KMS-11 (cell line): ENCODE measurements at regions not wholly inside any gene's neighbourhood (a gene's known extent, or its start where the extent isn't known, plus 50 kb on each side); places are given as distances from the start of the nearest gene placed in this dataset.

ENCODE experiments used
- H2AFZ ChIP-seq: fragments of 200-600 bp; sonication (generic); 2 replicates; pipeline ENCODE4 v1.6.1; 2016; ENCODE audit warnings: antibody characterized with exemption, mixed run types, low read depth
- H3K27ac ChIP-seq: fragments of 200-600 bp; sonication (generic); 2 replicates; pipeline ENCODE4 v1.6.1; 2016; ENCODE audit warnings: mild to moderate bottlenecking, mixed run types
- H3K27me3 ChIP-seq: fragments of 200-600 bp; sonication (generic); 2 replicates; pipeline ENCODE4 v1.6.1; 2017; ENCODE audit warnings: mild to moderate bottlenecking, low read depth, mixed run types, moderate library complexity; ENCODE audit not compliant: insufficient read depth
- H3K36me3 ChIP-seq: fragments of 200-600 bp; sonication (generic); 2 replicates; pipeline ENCODE4 v1.6.1; 2017; ENCODE audit warnings: mild to moderate bottlenecking, mixed run types; ENCODE audit not compliant: insufficient read depth
- H3K4me1 ChIP-seq: fragments of 200-600 bp; sonication (generic); 2 replicates; pipeline ENCODE4 v1.6.1; 2016; ENCODE audit warnings: mild to moderate bottlenecking, low read depth, mixed run types; ENCODE audit not compliant: poor library complexity, severe bottlenecking
- H3K4me2 ChIP-seq: fragments of 200-600 bp; sonication (generic); 2 replicates; pipeline ENCODE4 v1.7.0; 2016; ENCODE audit warnings: mild to moderate bottlenecking, mixed run types
- H3K4me3 ChIP-seq: fragments of 200-600 bp; sonication (generic); IDR thresholded peaks from 2 replicates; pipeline ENCODE4 v1.6.1; 2017; ENCODE audit warnings: low read depth, low read length, mixed read lengths; ENCODE audit not compliant: insufficient read depth
- H3K79me2 ChIP-seq: fragments of 200-600 bp; sonication (generic); 2 replicates; pipeline ENCODE4 v1.6.1; 2016; ENCODE audit warnings: low read depth, mixed run types; ENCODE audit not compliant: insufficient read depth
- H3K9ac ChIP-seq: fragments of 200-600 bp; sonication (generic); 2 replicates; pipeline ENCODE4 v1.6.1; 2016; ENCODE audit warnings: mild to moderate bottlenecking, mixed run types
- H4K20me1 ChIP-seq: fragments of 200-600 bp; sonication (generic); 2 replicates; pipeline ENCODE4 v1.6.1; 2016; ENCODE audit warnings: mild to moderate bottlenecking, mixed run types; ENCODE audit not compliant: insufficient read depth
- TF ChIP-seq, protein P1 (sequence below): fragments of 200-600 bp; sonication (generic); conservative IDR thresholded peaks from 2 replicates; pipeline ENCODE4 v1.6.1; 2017; ENCODE audit warnings: low read depth, mild to moderate bottlenecking, antibody characterized with exemption, low read length, moderate library complexity, mixed read lengths

DNA sequence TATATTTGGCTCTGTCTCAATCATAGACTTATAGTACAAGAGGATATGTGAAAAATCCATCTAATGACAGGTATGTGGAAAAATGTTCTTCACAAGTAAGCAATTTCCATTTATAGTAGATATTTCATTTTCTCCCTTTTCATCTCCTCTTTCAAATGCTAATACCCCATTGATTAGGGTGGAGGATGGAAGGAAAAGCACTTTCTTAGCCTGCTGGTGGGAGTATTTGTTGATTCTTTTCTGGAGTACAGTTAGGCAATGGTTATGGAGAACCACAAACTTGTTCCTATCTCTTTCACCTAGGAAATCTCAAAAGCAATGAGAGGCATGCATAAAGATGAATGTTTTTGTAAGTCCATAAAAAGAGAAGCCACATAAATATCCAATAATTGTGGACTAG is 108.0 kb upstream of the CREB5 start:
- H2AFZ ChIP-seq, result no peak overlapping the region
- no peaks in the 10 kb centered on the region for H3K36me3 ChIP-seq
- no peak overlapping the region for H3K9ac ChIP-seq
- no peaks in the 10 kb centered on the region for H4K20me1 ChIP-seq
- no peak overlapping the region for H3K4me2 ChIP-seq
- no peaks in the 10 kb centered on the region for H3K79me2 ChIP-seq
- H3K4me1 ChIP-seq, result peaks cover 2% of the 10 kb centered on the region
- H3K27ac ChIP-seq, result no peak overlapping the region
- H3K27me3 ChIP-seq, result no peaks in the 10 kb centered on the region
- no peak overlapping the region for H3K4me3 ChIP-seq
- TF ChIP-seq, protein P1, sequence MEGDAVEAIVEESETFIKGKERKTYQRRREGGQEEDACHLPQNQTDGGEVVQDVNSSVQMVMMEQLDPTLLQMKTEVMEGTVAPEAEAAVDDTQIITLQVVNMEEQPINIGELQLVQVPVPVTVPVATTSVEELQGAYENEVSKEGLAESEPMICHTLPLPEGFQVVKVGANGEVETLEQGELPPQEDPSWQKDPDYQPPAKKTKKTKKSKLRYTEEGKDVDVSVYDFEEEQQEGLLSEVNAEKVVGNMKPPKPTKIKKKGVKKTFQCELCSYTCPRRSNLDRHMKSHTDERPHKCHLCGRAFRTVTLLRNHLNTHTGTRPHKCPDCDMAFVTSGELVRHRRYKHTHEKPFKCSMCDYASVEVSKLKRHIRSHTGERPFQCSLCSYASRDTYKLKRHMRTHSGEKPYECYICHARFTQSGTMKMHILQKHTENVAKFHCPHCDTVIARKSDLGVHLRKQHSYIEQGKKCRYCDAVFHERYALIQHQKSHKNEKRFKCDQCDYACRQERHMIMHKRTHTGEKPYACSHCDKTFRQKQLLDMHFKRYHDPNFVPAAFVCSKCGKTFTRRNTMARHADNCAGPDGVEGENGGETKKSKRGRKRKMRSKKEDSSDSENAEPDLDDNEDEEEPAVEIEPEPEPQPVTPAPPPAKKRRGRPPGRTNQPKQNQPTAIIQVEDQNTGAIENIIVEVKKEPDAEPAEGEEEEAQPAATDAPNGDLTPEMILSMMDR, result no peak

DNA sequence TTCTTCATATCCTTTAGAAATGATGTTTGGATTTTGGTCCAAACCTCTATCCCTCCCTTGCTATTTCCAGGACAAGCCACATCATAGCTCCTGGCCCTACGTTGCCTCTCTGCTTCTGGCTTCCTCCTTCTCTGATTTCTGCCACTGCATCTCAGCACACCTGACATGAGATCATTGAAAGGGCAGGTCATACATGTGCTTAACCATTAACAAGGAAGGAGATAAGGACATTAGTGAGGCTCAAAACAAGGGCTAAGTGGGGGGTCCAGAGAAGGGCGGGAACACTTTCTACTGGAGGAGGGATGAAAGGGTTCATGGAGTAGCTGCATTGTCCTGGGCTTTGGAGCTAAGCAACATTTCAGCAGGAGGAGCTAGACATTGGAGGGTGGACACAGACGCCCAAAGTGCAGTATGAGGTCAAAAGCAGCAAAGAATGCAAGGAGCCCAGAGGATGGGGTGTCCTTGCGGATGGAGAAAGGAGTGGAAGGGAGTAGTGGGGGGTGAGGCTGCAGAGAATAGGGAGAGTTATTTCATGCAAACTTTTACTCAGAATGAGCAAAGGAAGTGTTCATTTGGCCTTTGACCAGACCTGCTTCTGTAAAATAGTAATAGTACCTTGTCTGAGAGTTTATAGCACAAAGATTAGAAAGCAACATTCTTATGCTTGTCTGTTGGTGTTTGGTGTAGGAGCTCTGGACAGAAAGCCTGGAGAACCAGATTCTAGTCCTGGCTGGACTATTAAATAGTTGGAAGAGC is 102.4 kb upstream of the CREB5 start:
- no peaks in the 10 kb centered on the region for H4K20me1 ChIP-seq
- no peaks in the 10 kb centered on the region; the same call in 1 of the 2 replicates for H3K27me3 ChIP-seq
- H3K4me1 ChIP-seq, result no peaks in the 10 kb centered on the region
- H3K36me3 ChIP-seq, result no peaks in the 10 kb centered on the region
- H3K27ac ChIP-seq, result no peak overlapping the region
- H3K79me2 ChIP-seq, result no peaks in the 10 kb centered on the region
- H3K4me3 ChIP-seq, result no peak overlapping the region
- H2AFZ ChIP-seq, result no peak overlapping the region
- H3K4me2 ChIP-seq, result no peak overlapping the region
- TF ChIP-seq, protein P1, result no peak
- H3K9ac ChIP-seq, result no peak overlapping the region

GRCh38 chr7:28310460-28310848 is 101.9 kb upstream of the CREB5 start:
- H3K9ac ChIP-seq, result no peak overlapping the region
- H3K4me1 ChIP-seq, result peaks cover 4% of the 10 kb centered on the region
- no peak overlapping the region for H3K4me2 ChIP-seq
- no peak overlapping the region for H3K27ac ChIP-seq
- H3K27me3 ChIP-seq, result no peaks in the 10 kb centered on the region; the same call in 1 of the 2 replicates
- H3K4me3 ChIP-seq, result no peak overlapping the region
- no peaks in the 10 kb centered on the region for H3K79me2 ChIP-seq
- no peaks in the 10 kb centered on the region for H4K20me1 ChIP-seq
- H2AFZ ChIP-seq, result no peak overlapping the region
- TF ChIP-seq, protein P1, result no peak
- H3K36me3 ChIP-seq, result no peaks in the 10 kb centered on the region

DNA sequence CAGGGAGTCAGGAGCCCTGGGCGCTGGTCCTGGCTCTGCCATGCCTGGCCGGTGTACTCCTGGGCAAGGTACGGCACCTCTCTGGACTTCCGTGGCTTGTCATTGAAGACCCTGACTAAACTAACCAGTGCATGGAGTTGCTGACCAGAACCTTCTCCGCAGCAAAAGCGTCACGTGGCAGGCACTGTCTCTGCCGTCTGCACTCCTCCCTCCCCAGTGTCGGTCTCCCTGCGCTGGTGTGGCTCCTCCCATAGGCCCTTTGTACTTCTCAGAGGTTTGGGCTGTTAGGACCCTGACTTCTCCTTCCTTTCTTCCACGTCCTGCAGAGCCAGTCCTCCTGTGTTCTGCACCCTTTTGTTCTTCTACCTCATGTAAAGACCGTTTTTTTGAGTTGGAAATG is 100.6 kb upstream of the CREB5 start:
- no peaks in the 10 kb centered on the region; the same call in 1 of the 2 replicates for H3K27me3 ChIP-seq
- H3K36me3 ChIP-seq, result no peaks in the 10 kb centered on the region
- H3K9ac ChIP-seq, result no peak overlapping the region
- no peak overlapping the region for H3K4me2 ChIP-seq
- H2AFZ ChIP-seq, result no peak overlapping the region
- peaks cover 16% of the 10 kb centered on the region for H3K4me1 ChIP-seq
- TF ChIP-seq, protein P1, result no peak
- H4K20me1 ChIP-seq, result no peaks in the 10 kb centered on the region
- no peak overlapping the region for H3K4me3 ChIP-seq
- no peak overlapping the region for H3K27ac ChIP-seq
- H3K79me2 ChIP-seq, result no peaks in the 10 kb centered on the region
